ENCODE measurements at regions not wholly inside any gene's neighbourhood (a gene's known extent, or its start where the extent isn't known, plus 50 kb on each side); places are given as distances from the start of the nearest gene placed in this dataset.

- H3K36me3 ChIP-seq (ENCODE audit: control insufficient read depth, insufficient read depth, low read length), result no peaks in the 10 kb centered on the region
- no peak overlapping the region for H3K4me3 ChIP-seq (replicated peaks; ENCODE audit: low read depth, low read length)
- no peak for DNase-seq (ENCODE audit: extremely low read depth, insufficient read length)
- no peaks in the 10 kb centered on the region for H3K27me3 ChIP-seq (replicated peaks; ENCODE audit: control insufficient read depth, insufficient read depth, low read length)
- no peak for TF ChIP-seq CTCF (IDR thresholded peaks at IDR 0.05; ENCODE audit: insufficient read depth, low read length, poor library complexity, severe bottlenecking)
Measured at GRCh38 chr18:39721712-39722111, 2156.1 kb upstream of the CELF4 start.

- DNase-seq (ENCODE audit: extremely low read depth, insufficient read length), result no peak
- no peaks in the 10 kb centered on the region for H3K36me3 ChIP-seq (ENCODE audit: control insufficient read depth, insufficient read depth, low read length)
- H3K27me3 ChIP-seq (replicated peaks; ENCODE audit: control insufficient read depth, insufficient read depth, low read length), result no peaks in the 10 kb centered on the region
- H3K4me3 ChIP-seq (replicated peaks; ENCODE audit: low read depth, low read length), result no peak overlapping the region
- no peak for TF ChIP-seq CTCF (IDR thresholded peaks at IDR 0.05; ENCODE audit: insufficient read depth, low read length, poor library complexity, severe bottlenecking)
Measured at GRCh38 chr18:39713961-39714360, 2148.4 kb upstream of the CELF4 start.

GRCh38 chr18:39711701-39712100, 2146.1 kb upstream of the CELF4 start:
- DNase-seq (ENCODE audit: extremely low read depth, insufficient read length), result no peak
- no peak overlapping the region for H3K4me3 ChIP-seq (replicated peaks; ENCODE audit: low read depth, low read length)
- no peak for TF ChIP-seq CTCF (IDR thresholded peaks at IDR 0.05; ENCODE audit: insufficient read depth, low read length, poor library complexity, severe bottlenecking)
- no peaks in the 10 kb centered on the region for H3K36me3 ChIP-seq (ENCODE audit: control insufficient read depth, insufficient read depth, low read length)
- no peaks in the 10 kb centered on the region for H3K27me3 ChIP-seq (replicated peaks; ENCODE audit: control insufficient read depth, insufficient read depth, low read length)

- Histone ChIP-seq H3K27me3 (replicated peaks; ENCODE audit: control insufficient read depth, insufficient read depth, low read length) (no peaks in the 10 kb centered on the region), H3K4me3 (replicated peaks; ENCODE audit: low read depth, low read length) (no peak overlapping the region), H3K36me3 (ENCODE audit: control insufficient read depth, insufficient read depth, low read length) (no peaks in the 10 kb centered on the region)
- TF ChIP-seq CTCF (IDR thresholded peaks at IDR 0.05; ENCODE audit: insufficient read depth, low read length, poor library complexity, severe bottlenecking), result no peak
- DNase-seq (ENCODE audit: extremely low read depth, insufficient read length), result no peak
Measured at GRCh38 chr18:39705362-39705761, 2139.8 kb upstream of the CELF4 start.

GRCh38 chr18:39702888-39703287, 2137.3 kb upstream of the CELF4 start:
- Histone ChIP-seq H3K4me3 (replicated peaks; ENCODE audit: low read depth, low read length) (no peak overlapping the region), H3K36me3 (ENCODE audit: control insufficient read depth, insufficient read depth, low read length) (no peaks in the 10 kb centered on the region), H3K27me3 (replicated peaks; ENCODE audit: control insufficient read depth, insufficient read depth, low read length) (no peaks in the 10 kb centered on the region)
- no peak for TF ChIP-seq CTCF (IDR thresholded peaks at IDR 0.05; ENCODE audit: insufficient read depth, low read length, poor library complexity, severe bottlenecking)
- DNase-seq (ENCODE audit: extremely low read depth, insufficient read length), result no peak

- DNase-seq (ENCODE audit: extremely low read depth, insufficient read length), result no peak
Measured at GRCh38 chr18:39701839-39702238, 2136.2 kb upstream of the CELF4 start.

More at GRCh38 chr18:39701839-39702238, 2136.2 kb upstream of the CELF4 start:
- H3K4me3 ChIP-seq (replicated peaks; ENCODE audit: low read depth, low read length), result no peak overlapping the region
- H3K27me3 ChIP-seq (replicated peaks; ENCODE audit: control insufficient read depth, insufficient read depth, low read length), result no peaks in the 10 kb centered on the region
- TF ChIP-seq CTCF (IDR thresholded peaks at IDR 0.05; ENCODE audit: insufficient read depth, low read length, poor library complexity, severe bottlenecking), result no peak
- no peaks in the 10 kb centered on the region for H3K36me3 ChIP-seq (ENCODE audit: control insufficient read depth, insufficient read depth, low read length)

Data from GM06990 (cell line).